ENCODE measurements at regions not wholly inside any gene's neighbourhood (a gene's known extent, or its start where the extent isn't known, plus 50 kb on each side); places are given as distances from the start of the nearest gene placed in this dataset.

GRCh38 chr5:63500242-63500641 lies 462.0 kb downstream of the HTR1A start:
- H3K9me3 Mint-ChIP-seq = peaks cover 0 to 9% (median 3%) of the 10 kb centered on the region in 7 donors
- TF ChIP-seq, protein P1, sequence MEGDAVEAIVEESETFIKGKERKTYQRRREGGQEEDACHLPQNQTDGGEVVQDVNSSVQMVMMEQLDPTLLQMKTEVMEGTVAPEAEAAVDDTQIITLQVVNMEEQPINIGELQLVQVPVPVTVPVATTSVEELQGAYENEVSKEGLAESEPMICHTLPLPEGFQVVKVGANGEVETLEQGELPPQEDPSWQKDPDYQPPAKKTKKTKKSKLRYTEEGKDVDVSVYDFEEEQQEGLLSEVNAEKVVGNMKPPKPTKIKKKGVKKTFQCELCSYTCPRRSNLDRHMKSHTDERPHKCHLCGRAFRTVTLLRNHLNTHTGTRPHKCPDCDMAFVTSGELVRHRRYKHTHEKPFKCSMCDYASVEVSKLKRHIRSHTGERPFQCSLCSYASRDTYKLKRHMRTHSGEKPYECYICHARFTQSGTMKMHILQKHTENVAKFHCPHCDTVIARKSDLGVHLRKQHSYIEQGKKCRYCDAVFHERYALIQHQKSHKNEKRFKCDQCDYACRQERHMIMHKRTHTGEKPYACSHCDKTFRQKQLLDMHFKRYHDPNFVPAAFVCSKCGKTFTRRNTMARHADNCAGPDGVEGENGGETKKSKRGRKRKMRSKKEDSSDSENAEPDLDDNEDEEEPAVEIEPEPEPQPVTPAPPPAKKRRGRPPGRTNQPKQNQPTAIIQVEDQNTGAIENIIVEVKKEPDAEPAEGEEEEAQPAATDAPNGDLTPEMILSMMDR (IDR thresholded peaks at IDR 0.05) = no peak
- Histone ChIP-seq H3K9me3 (replicated peaks in 1 of 2; ENCODE audit: control insufficient read depth in 1 of 2, insufficient read depth in 1 of 2, low read length in 2 of 2) (peaks cover 0 to 5% of the 10 kb centered on the region in 2 donors), H2AFZ (ENCODE audit: insufficient read depth, low read depth, low read length, poor library complexity, severe bottlenecking) (no peak overlapping the region), H3K79me2 (ENCODE audit: insufficient read depth, low read length) (no peaks in the 10 kb centered on the region), H3K27me3 (ENCODE audit: control insufficient read depth in 2 of 2, insufficient read depth in 2 of 2, low read length in 2 of 2) (no peaks in the 10 kb centered on the region), H3K4me3 (replicated peaks in 1 of 3; ENCODE audit: low read depth in 2 of 3, low read length in 3 of 3) (no peak overlapping the region), H3K36me3 (replicated peaks in 1 of 2; ENCODE audit: control insufficient read depth in 1 of 2, insufficient read depth in 2 of 2, low read length in 2 of 2) (no peaks in the 10 kb centered on the region), H3K4me1 (ENCODE audit: control insufficient read depth in 1 of 2, insufficient read depth in 2 of 2, low read length in 2 of 2) (no peaks in the 10 kb centered on the region), H3K4me2 (replicated peaks; ENCODE audit: extremely low read depth, low read length, poor library complexity, severe bottlenecking) (no peak overlapping the region), H3K27ac (ENCODE audit: low read depth in 1 of 2, low read length in 2 of 2) (no peak overlapping the region), H4K20me1 (ENCODE audit: insufficient read depth, low read length) (no peaks in the 10 kb centered on the region), H3K9ac (ENCODE audit: insufficient read depth, low read length, poor library complexity, severe bottlenecking) (no peak overlapping the region)
- DNase-seq = no peak
- WGBS (ENCODE audit: insufficient coverage) = no CpG with 5 or more reads among the region's 3 CpGs
- H3K27ac Mint-ChIP-seq = no peak overlapping the region
- H3K27me3 Mint-ChIP-seq (ENCODE audit: low read depth in 3 of 3) = peaks cover 0 to 2% (median 0%) of the 10 kb centered on the region in 3 donors
- H3K4me3 Mint-ChIP-seq = no peak overlapping the region
- intact Hi-C loops (cut with micrococcal nuclease) = no loop called here
- H3K4me1 Mint-ChIP-seq = no peaks in the 10 kb centered on the region
- no peaks in the 10 kb centered on the region for H3K36me3 Mint-ChIP-seq

DNA sequence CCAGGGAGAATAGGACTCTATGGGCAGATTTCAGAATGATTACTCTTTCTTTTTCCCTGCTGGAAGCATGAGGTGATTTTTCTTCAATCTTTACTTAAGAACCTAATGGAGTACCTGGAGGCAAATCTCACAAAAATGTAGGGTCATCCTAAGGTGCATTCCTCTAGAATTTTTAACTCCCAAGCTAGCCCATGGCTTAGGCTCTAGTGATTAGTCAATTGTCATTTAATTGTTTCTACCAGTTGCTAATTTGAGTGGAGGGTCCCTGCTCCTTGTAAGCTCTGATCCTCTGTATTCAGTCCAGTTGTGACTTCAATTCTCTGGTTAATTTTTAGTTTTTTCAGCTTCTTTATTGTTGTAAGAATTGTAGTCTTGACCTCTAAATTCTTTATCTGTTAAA lies 467.0 kb downstream of the HTR1A start:
- H3K27ac Mint-ChIP-seq = no peak overlapping the region
- Histone ChIP-seq H3K36me3 (replicated peaks in 1 of 2; ENCODE audit: control insufficient read depth in 1 of 2, insufficient read depth in 2 of 2, low read length in 2 of 2) (no peaks in the 10 kb centered on the region), H3K9ac (ENCODE audit: insufficient read depth, low read length, poor library complexity, severe bottlenecking) (no peak overlapping the region), H3K27me3 (ENCODE audit: control insufficient read depth in 2 of 2, insufficient read depth in 2 of 2, low read length in 2 of 2) (no peaks in the 10 kb centered on the region), H3K4me1 (ENCODE audit: control insufficient read depth in 1 of 2, insufficient read depth in 2 of 2, low read length in 2 of 2) (no peaks in the 10 kb centered on the region), H3K4me3 (replicated peaks in 1 of 3; ENCODE audit: low read depth in 2 of 3, low read length in 3 of 3) (no peak overlapping the region), H3K27ac (ENCODE audit: low read depth in 1 of 2, low read length in 2 of 2) (no peak overlapping the region), H3K9me3 (replicated peaks in 1 of 2; ENCODE audit: control insufficient read depth in 1 of 2, insufficient read depth in 1 of 2, low read length in 2 of 2) (peaks cover 0 to 4% of the 10 kb centered on the region in 2 donors), H4K20me1 (ENCODE audit: insufficient read depth, low read length) (no peaks in the 10 kb centered on the region), H3K4me2 (replicated peaks; ENCODE audit: extremely low read depth, low read length, poor library complexity, severe bottlenecking) (no peak overlapping the region), H3K79me2 (ENCODE audit: insufficient read depth, low read length) (no peaks in the 10 kb centered on the region), H2AFZ (ENCODE audit: insufficient read depth, low read depth, low read length, poor library complexity, severe bottlenecking) (no peak overlapping the region)
- no peaks in the 10 kb centered on the region for H3K36me3 Mint-ChIP-seq
- H3K4me1 Mint-ChIP-seq = no peaks in the 10 kb centered on the region
- H3K4me3 Mint-ChIP-seq = no peak overlapping the region
- no peaks in the 10 kb centered on the region for H3K27me3 Mint-ChIP-seq (ENCODE audit: low read depth in 3 of 3)
- TF ChIP-seq, protein P1 (IDR thresholded peaks at IDR 0.05) = no peak
- H3K9me3 Mint-ChIP-seq = peaks cover 0 to 8% (median 1%) of the 10 kb centered on the region in 7 donors
- no peak for DNase-seq
- intact Hi-C loops (cut with micrococcal nuclease) = no loop called here

All from CD14-positive monocyte (primary cell).